NCI-H2196 (cell line): ENCODE measurements at regions not wholly inside any gene's neighbourhood (a gene's known extent, or its start where the extent isn't known, plus 50 kb on each side); places are given as distances from the start of the nearest gene placed in this dataset.

Experiments used
- DNase-seq: peaks from one replicate; lab custom pipeline; 2025; ENCODE audit not compliant: unreplicated experiment; lab: John Stamatoyannopoulos, UW

DNA sequence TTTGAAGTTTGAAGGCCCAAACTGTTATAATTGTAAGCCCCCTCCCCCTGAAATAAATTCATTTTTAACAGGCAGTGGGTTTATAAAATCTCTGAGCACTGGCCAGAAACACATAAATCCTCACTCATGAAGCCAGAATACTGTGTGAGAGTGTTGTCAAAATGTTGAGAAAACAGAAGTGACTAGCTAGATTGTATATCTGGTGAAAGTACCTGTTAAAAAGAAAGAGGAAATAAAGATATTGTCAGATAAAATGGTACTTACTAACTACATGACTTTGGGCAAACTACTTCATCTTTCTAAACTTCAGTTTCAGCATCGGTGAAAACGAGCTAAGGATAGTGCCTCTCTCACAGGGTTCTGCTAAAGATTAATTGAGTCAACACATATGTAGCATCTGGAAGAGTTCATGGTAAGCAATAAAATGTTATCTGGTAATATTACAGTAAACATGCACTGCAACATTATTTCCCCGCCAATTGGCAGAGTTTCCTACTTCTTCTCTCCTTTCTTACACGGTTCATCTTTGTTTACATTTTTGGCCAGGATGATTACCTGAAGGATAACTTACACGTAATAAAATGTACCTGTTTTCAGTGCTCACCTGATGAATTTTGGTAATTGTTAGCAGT lies 202.5 kb upstream of the CHRM2 start:
- DNase-seq: no peak

- no peak for DNase-seq
These were observed 203.9 kb upstream of the CHRM2 start for GRCh38 chr7:136664537-136664936.

DNA sequence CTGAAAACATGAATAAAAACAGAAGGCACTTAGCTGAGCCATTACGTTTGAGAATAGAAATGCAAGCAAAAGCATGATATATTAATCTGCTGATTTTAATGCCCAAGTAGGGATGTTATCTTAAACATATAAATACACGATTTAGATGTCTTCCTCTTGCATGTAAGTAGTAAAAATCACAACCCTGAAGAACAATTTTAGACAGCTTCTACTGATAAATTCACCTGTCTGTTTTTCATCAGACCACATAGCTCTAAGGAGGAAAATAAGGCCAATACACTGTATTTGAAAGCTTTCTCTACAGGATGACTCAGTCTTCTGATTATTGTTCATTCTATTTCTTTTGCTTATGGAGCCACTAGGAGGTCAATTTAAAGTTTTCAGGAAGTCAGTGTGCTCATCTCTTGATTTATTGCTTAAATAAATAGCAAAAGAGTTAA lies 210.9 kb upstream of the CHRM2 start:
- DNase-seq: no peak

GRCh38 chr7:136656516-136656915 lies 211.9 kb upstream of the CHRM2 start:
- no peak for DNase-seq

GRCh38 chr7:136655414-136655813 lies 213.0 kb upstream of the CHRM2 start:
- no peak for DNase-seq

DNA sequence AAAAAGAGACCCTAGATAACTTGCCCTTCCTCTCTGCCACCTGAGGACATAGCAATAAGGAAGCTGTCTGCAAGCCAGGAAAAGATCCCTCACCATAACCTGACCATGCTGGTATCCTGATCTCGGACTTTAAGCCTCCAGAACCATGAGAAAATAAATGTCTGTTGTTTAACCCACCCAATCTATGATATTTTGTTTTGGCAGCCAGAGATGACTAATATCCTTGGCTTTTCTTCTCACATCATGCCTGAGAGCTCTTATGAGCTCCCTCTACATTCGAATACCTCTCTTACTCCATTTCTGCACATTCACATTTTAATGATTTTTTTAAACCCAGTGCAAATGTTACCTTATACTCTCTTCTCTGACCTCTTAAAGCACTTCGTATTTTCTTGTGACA lies 214.0 kb upstream of the CHRM2 start:
- DNase-seq: no peak

- no peak for DNase-seq
These were observed 215.6 kb upstream of the CHRM2 start for GRCh38 chr7:136652635-136653370.

DNA sequence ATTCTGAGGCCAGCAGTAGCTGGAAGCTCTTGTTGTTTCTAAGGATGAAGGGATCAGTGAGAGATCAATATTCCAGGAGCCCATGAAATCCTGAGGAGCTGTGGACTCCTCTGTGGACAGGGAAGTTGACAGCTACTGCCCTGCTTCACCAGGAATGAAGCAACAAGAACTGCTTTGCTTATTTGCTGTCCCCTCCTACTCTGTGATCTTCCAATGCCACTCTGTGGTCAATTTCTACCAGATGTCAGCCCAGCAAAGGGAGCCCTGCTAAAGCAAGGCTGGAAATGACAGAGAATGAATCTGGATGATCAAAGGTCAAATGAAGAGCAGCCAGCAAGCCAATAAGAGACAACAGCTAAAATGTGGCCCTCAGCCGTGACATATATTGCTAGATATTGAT lies 227.5 kb upstream of the CHRM2 start:
- no peak for DNase-seq

- DNase-seq: no peak
These were observed 230.6 kb upstream of the CHRM2 start for GRCh38 chr7:136637813-136638212.

- no peak for DNase-seq
These were observed 232.7 kb upstream of the CHRM2 start for GRCh38 chr7:136635751-136636150.

- DNase-seq: no peak
These were observed 249.6 kb upstream of the CHRM2 start for GRCh38 chr7:136618818-136619217.

- no peak for DNase-seq
These were observed 251.3 kb upstream of the CHRM2 start for GRCh38 chr7:136617176-136617575.

GRCh38 chr7:136605532-136606329 lies 262.7 kb upstream of the CHRM2 start:
- DNase-seq: no peak

GRCh38 chr7:136601772-136602171 lies 266.7 kb upstream of the CHRM2 start:
- no peak for DNase-seq

- DNase-seq: no peak
These were observed 268.0 kb upstream of the CHRM2 start for GRCh38 chr7:136600475-136600874.

DNA sequence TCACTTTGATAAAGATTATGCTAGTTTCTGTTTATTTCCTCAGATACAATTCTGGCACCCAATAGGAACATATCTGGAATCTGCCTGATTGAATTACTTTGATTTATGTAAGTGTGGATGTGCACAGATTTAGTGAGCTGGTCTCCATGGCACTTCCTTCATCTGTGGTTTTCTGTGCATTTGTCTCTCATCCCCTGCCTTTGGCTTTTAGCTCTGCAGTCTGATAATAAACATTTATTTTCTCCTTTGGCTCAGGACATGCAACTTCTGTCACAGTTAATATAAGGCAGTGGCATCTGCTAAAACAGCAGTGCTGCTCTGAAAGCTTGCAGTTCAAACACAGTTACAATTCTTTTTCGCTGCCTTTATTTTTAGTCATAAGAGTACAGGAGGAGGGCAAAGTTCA lies 273.7 kb upstream of the CHRM2 start:
- DNase-seq: no peak

DNA sequence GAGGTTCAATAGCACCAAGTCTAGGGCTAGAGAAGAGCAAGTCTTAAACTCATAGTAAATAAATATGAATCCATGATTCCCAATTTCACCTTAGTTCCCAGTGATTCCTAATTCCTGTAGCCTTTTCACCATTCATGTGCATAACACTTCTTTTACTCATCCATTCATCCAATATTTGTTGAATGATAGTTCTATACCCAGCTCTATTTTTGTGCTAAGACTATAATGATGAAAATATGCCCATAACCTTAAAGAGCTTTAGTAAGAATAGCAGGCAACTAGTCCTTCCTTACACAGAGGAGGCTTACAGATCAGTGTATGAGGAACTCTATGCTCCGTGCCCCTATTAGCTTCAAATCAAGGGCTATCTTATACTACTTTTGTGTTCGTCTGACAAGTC lies 280.2 kb upstream of the CHRM2 start:
- no peak for DNase-seq

DNA sequence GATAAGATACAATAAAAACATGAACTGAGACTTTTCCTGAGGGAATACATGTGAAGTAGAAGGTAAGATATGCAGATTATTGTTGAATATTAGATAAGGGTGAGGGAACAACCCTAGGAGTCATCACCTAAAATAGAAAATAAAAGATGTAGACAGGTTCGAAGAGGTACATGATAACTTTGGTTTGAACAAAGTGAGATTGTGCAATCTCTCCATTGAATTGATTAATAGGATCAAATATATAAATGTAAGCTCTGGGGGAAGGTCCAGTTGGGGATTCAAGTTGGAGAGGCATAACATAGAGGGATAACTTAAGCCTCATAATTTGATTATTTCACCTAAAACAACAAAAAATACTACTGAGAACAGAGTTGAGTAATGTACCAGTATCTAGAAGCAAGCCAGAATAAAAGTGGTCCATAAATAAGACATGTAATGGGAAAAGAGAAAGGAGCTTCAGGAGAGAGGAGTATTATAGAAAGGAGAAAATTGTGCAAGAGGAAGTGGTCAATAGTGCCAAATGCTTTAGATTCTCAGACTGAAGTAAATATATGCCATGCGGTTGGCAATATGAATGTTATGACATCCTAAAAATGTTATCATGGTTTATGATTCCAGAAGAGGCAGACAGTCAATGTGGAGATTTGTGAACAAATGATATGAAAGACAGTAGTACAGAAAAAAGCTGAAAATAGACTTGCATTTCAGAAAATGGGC lies 282.3 kb upstream of the CHRM2 start:
- no peak for DNase-seq

DNA sequence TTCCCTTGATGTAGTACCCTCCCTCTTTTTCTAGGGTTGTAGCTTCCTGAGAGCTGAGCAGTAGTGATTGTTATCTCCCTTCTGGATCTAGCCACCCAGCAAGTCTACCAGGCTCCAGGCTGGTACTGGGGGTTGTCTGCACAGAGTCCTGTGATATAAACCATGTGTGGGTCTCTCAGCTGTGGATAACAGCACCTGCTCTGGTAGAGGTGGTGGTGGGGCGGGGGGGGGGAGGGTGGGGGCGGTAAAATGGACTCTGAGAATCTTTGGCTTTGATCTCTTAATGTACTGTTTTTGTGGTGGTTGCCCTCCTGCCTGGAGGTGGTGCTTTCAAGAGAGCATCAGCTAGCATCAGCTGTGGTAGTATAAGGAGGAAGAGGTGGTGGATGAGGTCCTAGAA lies 302.0 kb upstream of the CHRM2 start:
- DNase-seq: no peak

GRCh38 chr7:136555933-136556332 lies 312.5 kb upstream of the CHRM2 start:
- no peak for DNase-seq

DNA sequence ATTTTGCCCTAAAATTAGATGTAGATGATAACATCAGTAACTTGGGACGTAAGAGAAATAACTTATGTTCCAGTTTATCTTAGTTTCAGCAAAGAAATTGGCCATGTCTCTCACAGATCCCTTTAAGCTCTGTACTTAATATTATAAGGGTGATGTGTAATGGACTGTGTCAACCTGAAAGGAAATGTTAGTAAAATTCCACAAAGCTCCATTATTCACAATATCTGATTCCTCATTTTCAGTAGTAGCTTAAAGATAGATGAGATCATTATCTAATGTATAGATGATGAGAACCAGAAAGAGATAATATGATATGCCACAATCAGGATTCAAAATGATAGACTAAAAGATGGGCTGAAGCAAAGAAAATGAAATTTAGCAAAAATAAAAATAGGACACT lies 316.8 kb upstream of the CHRM2 start:
- DNase-seq: no peak
